Liver (tissue), 3 donors: ENCODE measurements at regions not wholly inside any gene's neighbourhood (a gene's known extent, or its start where the extent isn't known, plus 50 kb on each side); places are given as distances from the start of the nearest gene placed in this dataset.

ENCODE experiments used
- CTCF ChIP-seq: fragments of 150-350 bp; IDR thresholded peaks from 2 replicates; pipeline ENCODE4 v1.5.1; 2017; ENCODE audit warnings: improper control_type of control experiment, low read depth, low read length; ENCODE audit not compliant: missing input control
- EGR1 ChIP-seq, 2 donors: IDR thresholded peaks; 2 replicates each; pipeline ENCODE4 v1.6.1; 2016 to 2018; ENCODE audit warnings: antibody characterized with exemption in 2 of 2, low read depth in 2 of 2
- GABPA ChIP-seq, 2 donors: IDR thresholded peaks in 1 of 2; conservative IDR thresholded peaks in 1 of 2; 2 replicates each; pipeline ENCODE4 v1.6.1; 2016; ENCODE audit warnings: antibody characterized with exemption in 2 of 2, mild to moderate bottlenecking in 1 of 2, moderate library complexity in 1 of 2
- MAX ChIP-seq: IDR thresholded peaks from 2 replicates; pipeline ENCODE4 v1.6.1; 2016; ENCODE audit warnings: antibody characterized with exemption
- RAD21 ChIP-seq, 2 donors: IDR thresholded peaks; 2 replicates each; pipeline ENCODE4 v1.6.1; 2016; ENCODE audit warnings: antibody characterized with exemption in 2 of 2, mild to moderate bottlenecking in 2 of 2
- REST ChIP-seq: IDR thresholded peaks from 2 replicates; pipeline ENCODE4 v1.6.1; 2016; ENCODE audit warnings: antibody characterized with exemption, mild to moderate bottlenecking
- RXRA ChIP-seq, 2 donors: IDR thresholded peaks; 2 replicates each; pipeline ENCODE4 v1.6.1; 2017 to 2018; ENCODE audit warnings: antibody characterized with exemption in 2 of 2, mild to moderate bottlenecking in 1 of 2
- TAF1 ChIP-seq: conservative IDR thresholded peaks from 2 replicates; pipeline ENCODE4 v1.6.1; 2016; ENCODE audit warnings: antibody characterized with exemption, mild to moderate bottlenecking
- YY1 ChIP-seq: IDR thresholded peaks from 2 replicates; pipeline ENCODE4 v1.6.1; 2016; ENCODE audit warnings: antibody characterized with exemption, mild to moderate bottlenecking
- donor health status: healthy.
- donor health status: healthy.

GRCh38 chr4:123497340-123497739, 100.7 kb downstream of the SPRY1 start:
- TF ChIP-seq TAF1, result no peak
- no peak for TF ChIP-seq CTCF
- no peak for TF ChIP-seq REST
- no peak for TF ChIP-seq RAD21 (IDR thresholded peaks at IDR 0.05)
- TF ChIP-seq EGR1 (IDR thresholded peaks at IDR 0.05; ENCODE audit: low read depth in 2 of 2), result no peak
- no peak for TF ChIP-seq RXRA (IDR thresholded peaks at IDR 0.05)
- no peak for TF ChIP-seq GABPA (IDR thresholded peaks at IDR 0.05 in 1 of 2, conservative IDR thresholded peaks at IDR 0.05 in 1 of 2)
- TF ChIP-seq MAX, result no peak
- no peak for TF ChIP-seq YY1
